NAMALWA (cell line): ENCODE measurements at regions not wholly inside any gene's neighbourhood (a gene's known extent, or its start where the extent isn't known, plus 50 kb on each side); places are given as distances from the start of the nearest gene placed in this dataset.

Source experiments
- DNase-seq: peaks from one replicate; pipeline ENCODE4 v3.0.0-alpha.2; 2015; ENCODE audit warnings: low spot score

- no peak for DNase-seq
Observed at GRCh38 chr5:31097851-31098250, 95.6 kb upstream of the CDH6 start.

- DNase-seq = no peak
Observed at GRCh38 chr5:31096238-31096865, 97.1 kb upstream of the CDH6 start.

GRCh38 chr5:31095796-31096195, 97.7 kb upstream of the CDH6 start:
- no peak for DNase-seq

GRCh38 chr5:31091501-31091900, 102.0 kb upstream of the CDH6 start:
- no peak for DNase-seq

- no peak for DNase-seq
Observed at GRCh38 chr5:31090467-31090866, 103.0 kb upstream of the CDH6 start.

- DNase-seq = no peak
Observed at GRCh38 chr5:31086839-31087415, 106.6 kb upstream of the CDH6 start.

- DNase-seq = no peak
Observed at GRCh38 chr5:31084871-31085270, 108.6 kb upstream of the CDH6 start.

GRCh38 chr5:31083364-31083763, 110.1 kb upstream of the CDH6 start:
- DNase-seq = no peak

GRCh38 chr5:31079668-31080067, 113.8 kb upstream of the CDH6 start:
- DNase-seq = no peak

- DNase-seq = no peak
Observed at GRCh38 chr5:31078956-31079355, 114.5 kb upstream of the CDH6 start.

GRCh38 chr5:31075981-31076380, 117.5 kb upstream of the CDH6 start:
- no peak for DNase-seq

- no peak for DNase-seq
Observed at GRCh38 chr5:31068287-31068686, 125.2 kb upstream of the CDH6 start.

- DNase-seq = no peak
Observed at GRCh38 chr5:31066655-31067328, 126.7 kb upstream of the CDH6 start.

GRCh38 chr5:31064215-31064614, 129.3 kb upstream of the CDH6 start:
- DNase-seq = no peak

- no peak for DNase-seq
Observed at GRCh38 chr5:31062902-31063580, 130.4 kb upstream of the CDH6 start.

- no peak for DNase-seq
Observed at GRCh38 chr5:31059889-31060288, 133.6 kb upstream of the CDH6 start.

GRCh38 chr5:31054453-31054852, 139.0 kb upstream of the CDH6 start:
- no peak for DNase-seq

GRCh38 chr5:31052937-31053658, 140.4 kb upstream of the CDH6 start:
- no peak for DNase-seq

GRCh38 chr5:31051316-31051715, 142.2 kb upstream of the CDH6 start:
- DNase-seq = no peak

- DNase-seq = no peak
Observed at GRCh38 chr5:31049936-31050704, 143.4 kb upstream of the CDH6 start.

GRCh38 chr5:31049461-31049860, 144.0 kb upstream of the CDH6 start:
- DNase-seq = no peak
